ENCODE measurements at regions not wholly inside any gene's neighbourhood (a gene's known extent, or its start where the extent isn't known, plus 50 kb on each side); places are given as distances from the start of the nearest gene placed in this dataset.

DNA sequence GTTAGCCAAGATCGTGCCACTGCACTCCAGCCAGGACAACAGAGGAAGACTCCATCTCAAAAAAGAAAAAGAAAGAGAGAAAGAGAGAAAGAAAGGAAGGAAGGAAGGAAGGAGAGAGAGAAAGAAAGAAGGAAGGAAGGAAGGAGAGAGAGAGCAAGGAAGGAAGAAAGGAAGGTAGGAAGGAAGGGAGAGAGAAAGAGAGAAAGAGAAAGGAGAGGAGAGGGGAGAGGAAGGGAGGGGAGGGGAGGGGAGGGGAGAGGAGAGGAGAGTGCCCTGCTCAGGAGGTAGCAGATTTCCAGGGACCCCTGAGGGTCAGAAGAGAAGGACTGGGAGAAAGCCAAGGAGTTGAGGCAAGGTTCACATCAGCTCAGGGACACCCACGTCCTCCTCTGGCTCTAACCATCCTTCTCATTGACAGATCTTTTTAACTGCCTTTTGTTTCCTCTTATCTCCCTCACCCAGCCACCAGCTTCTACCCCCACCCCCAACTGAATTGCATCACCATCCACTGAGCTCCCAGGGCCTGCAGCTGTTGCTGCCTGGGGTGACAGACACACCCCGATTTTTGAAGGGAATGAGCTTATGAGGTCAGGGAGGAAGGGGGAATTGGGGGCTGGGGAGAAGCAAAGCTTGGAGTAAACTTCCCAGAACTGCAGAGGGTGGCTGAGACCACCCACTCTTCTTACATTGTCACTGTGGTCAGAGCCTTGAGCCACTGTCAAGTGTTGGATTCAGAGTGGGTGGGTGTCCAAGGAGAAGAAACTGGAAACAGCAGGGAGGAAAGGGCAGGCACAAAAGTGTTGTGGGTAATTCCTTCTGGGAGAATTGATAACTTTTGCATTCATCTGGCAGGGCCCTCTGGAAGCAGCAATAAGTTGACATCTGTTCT, 91.6 kb downstream of the GLUL start (continued):
- TF ChIP-seq, protein P1, sequence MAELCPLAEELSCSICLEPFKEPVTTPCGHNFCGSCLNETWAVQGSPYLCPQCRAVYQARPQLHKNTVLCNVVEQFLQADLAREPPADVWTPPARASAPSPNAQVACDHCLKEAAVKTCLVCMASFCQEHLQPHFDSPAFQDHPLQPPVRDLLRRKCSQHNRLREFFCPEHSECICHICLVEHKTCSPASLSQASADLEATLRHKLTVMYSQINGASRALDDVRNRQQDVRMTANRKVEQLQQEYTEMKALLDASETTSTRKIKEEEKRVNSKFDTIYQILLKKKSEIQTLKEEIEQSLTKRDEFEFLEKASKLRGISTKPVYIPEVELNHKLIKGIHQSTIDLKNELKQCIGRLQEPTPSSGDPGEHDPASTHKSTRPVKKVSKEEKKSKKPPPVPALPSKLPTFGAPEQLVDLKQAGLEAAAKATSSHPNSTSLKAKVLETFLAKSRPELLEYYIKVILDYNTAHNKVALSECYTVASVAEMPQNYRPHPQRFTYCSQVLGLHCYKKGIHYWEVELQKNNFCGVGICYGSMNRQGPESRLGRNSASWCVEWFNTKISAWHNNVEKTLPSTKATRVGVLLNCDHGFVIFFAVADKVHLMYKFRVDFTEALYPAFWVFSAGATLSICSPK (IDR thresholded peaks at IDR 0.05; ENCODE audit: borderline replicate concordance) = peak; percentile 67; the same call in 1 of the 2 replicates
- peak; percentile 70; the same call in 1 of the 2 replicates for TF ChIP-seq POLR2H (tag; IDR thresholded peaks at IDR 0.05; ENCODE audit: low read depth)
- TF ChIP-seq NFIC (IDR thresholded peaks at IDR 0.05) = peak; percentile 97
- TF ChIP-seq SRSF7 (optimal IDR thresholded peaks at IDR 0.05; ENCODE audit: low read depth, low read length) = no peak
- TF ChIP-seq NCOR1 (IDR thresholded peaks at IDR 0.05) = peak; percentile 100
- TF ChIP-seq RFX1 (IDR thresholded peaks at IDR 0.05) = peak; percentile 53; the same call in 1 of the 2 replicates
- TF ChIP-seq, protein P2, sequence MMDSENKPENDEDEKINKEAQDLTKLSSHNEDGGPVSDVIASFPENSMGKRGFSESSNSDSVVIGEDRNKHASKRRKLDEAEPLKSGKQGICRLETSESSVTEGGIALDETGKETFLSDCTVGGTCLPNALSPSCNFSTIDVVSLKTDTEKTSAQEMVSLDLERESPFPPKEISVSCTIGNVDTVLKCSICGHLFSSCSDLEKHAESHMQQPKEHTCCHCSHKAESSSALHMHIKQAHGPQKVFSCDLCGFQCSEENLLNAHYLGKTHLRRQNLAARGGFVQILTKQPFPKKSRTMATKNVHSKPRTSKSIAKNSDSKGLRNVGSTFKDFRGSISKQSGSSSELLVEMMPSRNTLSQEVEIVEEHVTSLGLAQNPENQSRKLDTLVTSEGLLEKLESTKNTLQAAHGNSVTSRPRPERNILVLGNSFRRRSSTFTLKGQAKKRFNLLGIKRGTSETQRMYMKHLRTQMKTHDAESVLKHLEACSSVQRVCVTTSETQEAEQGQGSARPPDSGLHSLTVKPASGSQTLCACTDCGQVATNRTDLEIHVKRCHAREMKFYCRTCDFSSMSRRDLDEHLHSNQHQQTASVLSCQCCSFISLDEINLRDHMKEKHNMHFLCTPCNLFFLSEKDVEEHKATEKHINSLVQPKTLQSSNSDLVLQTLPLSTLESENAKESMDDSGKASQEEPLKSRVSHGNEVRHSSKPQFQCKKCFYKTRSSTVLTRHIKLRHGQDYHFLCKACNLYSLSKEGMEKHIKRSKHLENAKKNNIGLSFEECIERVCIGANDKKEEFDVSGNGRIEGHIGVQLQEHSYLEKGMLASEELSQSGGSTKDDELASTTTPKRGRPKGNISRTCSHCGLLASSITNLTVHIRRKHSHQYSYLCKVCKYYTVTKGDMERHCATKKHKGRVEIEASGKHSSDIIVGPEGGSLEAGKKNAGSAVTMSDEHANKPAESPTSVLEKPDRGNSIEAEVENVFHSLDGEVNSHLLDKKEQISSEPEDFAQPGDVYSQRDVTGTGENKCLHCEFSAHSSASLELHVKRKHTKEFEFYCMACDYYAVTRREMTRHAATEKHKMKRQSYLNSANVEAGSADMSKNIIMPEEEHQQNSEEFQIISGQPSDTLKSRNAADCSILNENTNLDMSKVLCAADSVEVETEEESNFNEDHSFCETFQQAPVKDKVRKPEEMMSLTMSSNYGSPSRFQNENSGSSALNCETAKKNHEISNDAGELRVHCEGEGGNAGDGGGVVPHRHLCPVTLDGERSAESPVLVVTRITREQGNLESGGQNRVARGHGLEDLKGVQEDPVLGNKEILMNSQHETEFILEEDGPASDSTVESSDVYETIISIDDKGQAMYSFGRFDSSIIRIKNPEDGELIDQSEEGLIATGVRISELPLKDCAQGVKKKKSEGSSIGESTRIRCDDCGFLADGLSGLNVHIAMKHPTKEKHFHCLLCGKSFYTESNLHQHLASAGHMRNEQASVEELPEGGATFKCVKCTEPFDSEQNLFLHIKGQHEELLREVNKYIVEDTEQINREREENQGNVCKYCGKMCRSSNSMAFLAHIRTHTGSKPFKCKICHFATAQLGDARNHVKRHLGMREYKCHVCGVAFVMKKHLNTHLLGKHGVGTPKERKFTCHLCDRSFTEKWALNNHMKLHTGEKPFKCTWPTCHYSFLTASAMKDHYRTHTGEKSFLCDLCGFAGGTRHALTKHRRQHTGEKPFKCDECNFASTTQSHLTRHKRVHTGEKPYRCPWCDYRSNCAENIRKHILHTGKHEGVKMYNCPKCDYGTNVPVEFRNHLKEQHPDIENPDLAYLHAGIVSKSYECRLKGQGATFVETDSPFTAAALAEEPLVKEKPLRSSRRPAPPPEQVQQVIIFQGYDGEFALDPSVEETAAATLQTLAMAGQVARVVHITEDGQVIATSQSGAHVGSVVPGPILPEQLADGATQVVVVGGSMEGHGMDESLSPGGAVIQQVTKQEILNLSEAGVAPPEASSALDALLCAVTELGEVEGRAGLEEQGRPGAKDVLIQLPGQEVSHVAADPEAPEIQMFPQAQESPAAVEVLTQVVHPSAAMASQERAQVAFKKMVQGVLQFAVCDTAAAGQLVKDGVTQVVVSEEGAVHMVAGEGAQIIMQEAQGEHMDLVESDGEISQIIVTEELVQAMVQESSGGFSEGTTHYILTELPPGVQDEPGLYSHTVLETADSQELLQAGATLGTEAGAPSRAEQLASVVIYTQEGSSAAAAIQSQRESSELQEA (IDR thresholded peaks at IDR 0.05; ENCODE audit: low read depth) = peak; percentile 43; the same call in 1 of the 2 replicates

All from K562 (cell line).